Mammary epithelial cell (primary cell): ENCODE measurements at regions not wholly inside any gene's neighbourhood (a gene's known extent, or its start where the extent isn't known, plus 50 kb on each side); places are given as distances from the start of the nearest gene placed in this dataset.

Source experiments
- CTCF ChIP-seq, 2 donors: IDR thresholded peaks in 1 of 2; conservative IDR thresholded peaks in 1 of 2; 2 replicates each; pipeline ENCODE4 v1.5.1; 2011 to 2012; ENCODE audit warnings: inconsistent platforms in 2 of 2, low read length in 2 of 2, mild to moderate bottlenecking in 2 of 2, control low read depth in 1 of 2, low read depth in 1 of 2; ENCODE audit not compliant: insufficient read depth in 1 of 2; ENCODE audit errors: extremely low read depth in 1 of 2
- EZH2 ChIP-seq: IDR thresholded peaks from 2 replicates; pipeline ENCODE4 v1.6.1; 2012; ENCODE audit warnings: low read length, inconsistent platforms, borderline replicate concordance

GRCh38 chr2:12141618-12142258, 395.3 kb downstream of the LPIN1 start:
- TF ChIP-seq CTCF (conservative IDR thresholded peaks at IDR 0.05 in 1 of 2, IDR thresholded peaks at IDR 0.05 in 1 of 2; ENCODE audit: extremely low read depth in 1 of 2, insufficient read depth in 1 of 2, low read depth in 1 of 2, low read length in 2 of 2) (no peak), EZH2 (no peak)
